ENCODE measurements at regions not wholly inside any gene's neighbourhood (a gene's known extent, or its start where the extent isn't known, plus 50 kb on each side); places are given as distances from the start of the nearest gene placed in this dataset.

DNA sequence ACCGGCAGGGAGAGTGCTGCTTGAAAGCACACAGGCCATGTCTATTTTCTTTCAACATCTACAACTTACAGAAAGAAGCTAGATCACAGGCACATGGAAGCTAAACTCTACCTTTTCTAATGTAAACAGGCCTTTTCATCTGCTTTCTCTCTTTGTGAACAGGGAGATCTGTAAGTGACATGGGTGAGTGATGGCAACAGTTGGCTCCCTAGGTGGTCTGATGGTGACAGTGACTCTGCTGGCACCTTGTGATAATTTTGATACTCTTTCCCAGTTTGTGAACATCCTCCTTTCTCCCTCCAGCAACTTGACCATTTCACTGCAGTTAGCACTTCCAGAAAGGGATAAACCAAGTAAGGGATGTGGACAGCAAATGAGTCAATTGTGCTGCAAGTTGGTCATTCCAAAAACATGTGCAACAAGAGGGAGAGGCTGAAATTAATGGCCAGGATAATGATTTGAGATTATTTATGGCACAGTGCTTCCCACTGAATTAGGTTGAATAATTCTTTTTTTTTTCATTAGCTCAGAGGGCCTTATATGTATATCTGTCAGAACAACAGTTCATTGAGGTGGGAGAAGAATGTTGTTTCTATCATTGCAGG is 89.5 kb downstream of the XCL2 start:
- TF ChIP-seq CEBPB (IDR thresholded peaks at IDR 0.05): no peak
- TF ChIP-seq TEAD4 (IDR thresholded peaks at IDR 0.05): no peak
- no peak for TF ChIP-seq TAF1 (IDR thresholded peaks at IDR 0.05; ENCODE audit: low read depth)
- TF ChIP-seq CREB1 (IDR thresholded peaks at IDR 0.05; ENCODE audit: low read depth): no peak
- no peak for TF ChIP-seq EP300 (IDR thresholded peaks at IDR 0.05; ENCODE audit: borderline replicate concordance)
- TF ChIP-seq, protein P1, sequence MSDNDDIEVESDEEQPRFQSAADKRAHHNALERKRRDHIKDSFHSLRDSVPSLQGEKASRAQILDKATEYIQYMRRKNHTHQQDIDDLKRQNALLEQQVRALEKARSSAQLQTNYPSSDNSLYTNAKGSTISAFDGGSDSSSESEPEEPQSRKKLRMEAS (IDR thresholded peaks at IDR 0.05): no peak
- no peak for TF ChIP-seq RAD21 (IDR thresholded peaks at IDR 0.05; ENCODE audit: low read depth)
- TF ChIP-seq YY1 (IDR thresholded peaks at IDR 0.05; ENCODE audit: low read depth): no peak
- TF ChIP-seq, protein P2, sequence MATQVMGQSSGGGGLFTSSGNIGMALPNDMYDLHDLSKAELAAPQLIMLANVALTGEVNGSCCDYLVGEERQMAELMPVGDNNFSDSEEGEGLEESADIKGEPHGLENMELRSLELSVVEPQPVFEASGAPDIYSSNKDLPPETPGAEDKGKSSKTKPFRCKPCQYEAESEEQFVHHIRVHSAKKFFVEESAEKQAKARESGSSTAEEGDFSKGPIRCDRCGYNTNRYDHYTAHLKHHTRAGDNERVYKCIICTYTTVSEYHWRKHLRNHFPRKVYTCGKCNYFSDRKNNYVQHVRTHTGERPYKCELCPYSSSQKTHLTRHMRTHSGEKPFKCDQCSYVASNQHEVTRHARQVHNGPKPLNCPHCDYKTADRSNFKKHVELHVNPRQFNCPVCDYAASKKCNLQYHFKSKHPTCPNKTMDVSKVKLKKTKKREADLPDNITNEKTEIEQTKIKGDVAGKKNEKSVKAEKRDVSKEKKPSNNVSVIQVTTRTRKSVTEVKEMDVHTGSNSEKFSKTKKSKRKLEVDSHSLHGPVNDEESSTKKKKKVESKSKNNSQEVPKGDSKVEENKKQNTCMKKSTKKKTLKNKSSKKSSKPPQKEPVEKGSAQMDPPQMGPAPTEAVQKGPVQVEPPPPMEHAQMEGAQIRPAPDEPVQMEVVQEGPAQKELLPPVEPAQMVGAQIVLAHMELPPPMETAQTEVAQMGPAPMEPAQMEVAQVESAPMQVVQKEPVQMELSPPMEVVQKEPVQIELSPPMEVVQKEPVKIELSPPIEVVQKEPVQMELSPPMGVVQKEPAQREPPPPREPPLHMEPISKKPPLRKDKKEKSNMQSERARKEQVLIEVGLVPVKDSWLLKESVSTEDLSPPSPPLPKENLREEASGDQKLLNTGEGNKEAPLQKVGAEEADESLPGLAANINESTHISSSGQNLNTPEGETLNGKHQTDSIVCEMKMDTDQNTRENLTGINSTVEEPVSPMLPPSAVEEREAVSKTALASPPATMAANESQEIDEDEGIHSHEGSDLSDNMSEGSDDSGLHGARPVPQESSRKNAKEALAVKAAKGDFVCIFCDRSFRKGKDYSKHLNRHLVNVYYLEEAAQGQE (IDR thresholded peaks at IDR 0.05; ENCODE audit: low read depth): no peak
- no peak for TF ChIP-seq TCF12 (IDR thresholded peaks at IDR 0.05; ENCODE audit: low read depth)
- TF ChIP-seq EGR1 (IDR thresholded peaks at IDR 0.05): no peak
- no peak for TF ChIP-seq FOXM1 (IDR thresholded peaks at IDR 0.05; ENCODE audit: borderline replicate concordance, low read depth)
